HEK293 (cell line): ENCODE measurements at regions not wholly inside any gene's neighbourhood (a gene's known extent, or its start where the extent isn't known, plus 50 kb on each side); places are given as distances from the start of the nearest gene placed in this dataset.

Experiments used
- CTCF ChIA-PET: fragments of 350-600 bp; formaldehyde crosslinking; extraction: SDS; loops from one replicate; lab custom pipeline; 2021; ENCODE audit warnings: antibody characterized with exemption; lab: Yijun Ruan, JAX
- POLR2A ChIA-PET: fragments of 300-600 bp; formaldehyde crosslinking; extraction: SDS; loops from one replicate; lab custom pipeline; 2020; ENCODE audit warnings: antibody characterized with exemption, inconsistent platforms; lab: Yijun Ruan, JAX
- H3K27ac ChIP-seq: fragments of 200-500 bp; sonication (Bioruptor generic); 2 replicates; pipeline ENCODE4 v1.5.1; 2014; ENCODE audit warnings: low read depth, low read length, control low read depth, inconsistent platforms; ENCODE audit errors: extremely low read depth
- H3K36me3 ChIP-seq, 2 experiments: fragments of 200-500 bp in 1 of 2; sonication (Bioruptor generic) in 1 of 2; 1 replicate in 1 of 2; 2 replicates in 1 of 2; pipeline ENCODE4 v1.5.1; 2014 to 2017; ENCODE audit warnings: inconsistent platforms in 2 of 2, low read length in 2 of 2; ENCODE audit not compliant: control insufficient read depth in 2 of 2, insufficient read depth in 1 of 2
- H3K4me1 ChIP-seq: fragments of 200-500 bp; sonication (Bioruptor generic); 2 replicates; pipeline ENCODE4 v1.5.1; 2014; ENCODE audit warnings: mild to moderate bottlenecking, low read length, inconsistent platforms; ENCODE audit not compliant: control insufficient read depth, insufficient read depth
- H3K4me3 ChIP-seq: 2 replicates; pipeline ENCODE4 v1.5.1; 2011; ENCODE audit warnings: low read depth, mild to moderate bottlenecking, control low read depth, low read length, moderate library complexity
- H3K9me3 ChIP-seq: fragments of 200-500 bp; sonication (Bioruptor generic); 2 replicates; pipeline ENCODE4 v1.5.1; 2014; ENCODE audit warnings: low read depth, low read length, inconsistent platforms; ENCODE audit not compliant: control insufficient read depth, insufficient read depth
- GLI4 ChIP-seq: fragments of 450-650 bp; formaldehyde crosslinking; IDR thresholded peaks from 2 replicates; pipeline ENCODE4 v1.5.1; 2016; ENCODE audit warnings: missing biosample characterization, missing genetic modification characterization
- SCRT1 ChIP-seq: fragments of 450-650 bp; formaldehyde crosslinking; IDR thresholded peaks from 2 replicates; pipeline ENCODE4 v1.5.1; 2016; ENCODE audit warnings: missing biosample characterization, missing genetic modification characterization, borderline replicate concordance
- SETDB1 ChIP-seq: IDR thresholded peaks from one replicate; pipeline ENCODE4 v1.6.1; 2017; ENCODE audit warnings: mild to moderate bottlenecking, low read length, moderate library complexity, mixed read lengths; ENCODE audit not compliant: insufficient read length
- WT1 ChIP-seq: fragments of 450-650 bp; formaldehyde crosslinking; IDR thresholded peaks from 2 replicates; pipeline ENCODE4 v1.5.1; 2016; ENCODE audit warnings: missing biosample characterization, missing genetic modification characterization
- YY2 ChIP-seq: fragments of 450-650 bp; formaldehyde crosslinking; IDR thresholded peaks from 2 replicates; pipeline ENCODE4 v1.5.1; 2016; ENCODE audit warnings: missing biosample characterization, missing genetic modification characterization
- ZBTB17 ChIP-seq: fragments of 450-650 bp; formaldehyde crosslinking; IDR thresholded peaks from 2 replicates; pipeline ENCODE4 v1.5.1; 2016; ENCODE audit warnings: missing biosample characterization, missing genetic modification characterization
- ZBTB7A ChIP-seq: fragments of 450-650 bp; formaldehyde crosslinking; IDR thresholded peaks from 2 replicates; pipeline ENCODE4 v1.5.1; 2016; ENCODE audit warnings: low read depth, missing biosample characterization, missing genetic modification characterization
- ZNF157 ChIP-seq: fragments of 450-650 bp; formaldehyde crosslinking; IDR thresholded peaks from 2 replicates; pipeline ENCODE4 v1.5.1; 2016; ENCODE audit warnings: missing biosample characterization, missing genetic modification characterization
- ZNF221 ChIP-seq: fragments of 450-650 bp; formaldehyde crosslinking; IDR thresholded peaks from 2 replicates; pipeline ENCODE4 v1.5.1; 2017; ENCODE audit warnings: missing biosample characterization, missing genetic modification characterization, borderline replicate concordance
- ZNF23 ChIP-seq: fragments of 450-650 bp; formaldehyde crosslinking; IDR thresholded peaks from 2 replicates; pipeline ENCODE4 v1.5.1; 2016; ENCODE audit warnings: missing biosample characterization, missing genetic modification characterization, borderline replicate concordance
- ZNF623 ChIP-seq: fragments of 450-650 bp; formaldehyde crosslinking; IDR thresholded peaks from 2 replicates; pipeline ENCODE4 v1.5.1; 2016; ENCODE audit warnings: missing biosample characterization, missing genetic modification characterization
- ZNF777 ChIP-seq: fragments of 450-650 bp; formaldehyde crosslinking; IDR thresholded peaks from 2 replicates; pipeline ENCODE4 v1.5.1; 2017; ENCODE audit warnings: missing biosample characterization, missing genetic modification characterization, borderline replicate concordance
- ZSCAN23 ChIP-seq: fragments of 450-650 bp; formaldehyde crosslinking; IDR thresholded peaks from 2 replicates; pipeline ENCODE4 v1.5.1; 2016; ENCODE audit warnings: missing biosample characterization, missing genetic modification characterization
- TF ChIP-seq, protein P1 (sequence below): fragments of 450-650 bp; formaldehyde crosslinking; IDR thresholded peaks from 2 replicates; pipeline ENCODE4 v1.5.1; 2016; ENCODE audit warnings: missing biosample characterization, missing genetic modification characterization, borderline replicate concordance
- TF ChIP-seq, protein P2 (sequence below): fragments of 450-650 bp; formaldehyde crosslinking; IDR thresholded peaks from 2 replicates; pipeline ENCODE4 v1.5.1; 2016; ENCODE audit warnings: missing biosample characterization, missing genetic modification characterization, low read depth
- TF ChIP-seq, protein P3 (sequence below): fragments of 450-650 bp; formaldehyde crosslinking; IDR thresholded peaks from 2 replicates; pipeline ENCODE4 v1.5.1; 2016; ENCODE audit warnings: missing biosample characterization, missing genetic modification characterization
- TF ChIP-seq, protein P4 (sequence below): fragments of 450-650 bp; formaldehyde crosslinking; IDR thresholded peaks from 2 replicates; pipeline ENCODE4 v1.5.1; 2016; ENCODE audit warnings: missing biosample characterization, missing genetic modification characterization
- TF ChIP-seq, protein P5 (sequence below): IDR thresholded peaks from 2 replicates; pipeline ENCODE4 v1.6.1; 2011; ENCODE audit warnings: mild to moderate bottlenecking, low read depth, low read length, borderline replicate concordance

DNA sequence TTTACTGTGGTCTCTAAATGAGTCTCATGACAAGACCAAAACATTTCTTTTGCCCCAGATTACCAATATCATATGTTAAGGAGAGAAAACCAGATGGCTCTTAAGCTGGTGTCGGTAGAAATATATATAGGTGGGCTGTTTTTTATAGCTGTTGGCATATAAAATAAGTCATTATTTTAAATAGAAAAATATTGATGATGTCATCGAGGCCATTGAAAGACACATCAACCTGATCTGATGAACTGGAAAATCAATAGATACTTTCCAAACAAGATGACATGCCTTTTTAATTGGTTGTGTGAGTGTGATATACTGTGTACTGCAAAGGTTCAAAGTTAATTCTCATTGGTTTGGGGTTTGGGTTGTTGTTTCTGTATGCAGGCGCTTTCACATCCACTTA lies 617.3 kb downstream of the CCDC171 start:
- TF ChIP-seq, protein P1, sequence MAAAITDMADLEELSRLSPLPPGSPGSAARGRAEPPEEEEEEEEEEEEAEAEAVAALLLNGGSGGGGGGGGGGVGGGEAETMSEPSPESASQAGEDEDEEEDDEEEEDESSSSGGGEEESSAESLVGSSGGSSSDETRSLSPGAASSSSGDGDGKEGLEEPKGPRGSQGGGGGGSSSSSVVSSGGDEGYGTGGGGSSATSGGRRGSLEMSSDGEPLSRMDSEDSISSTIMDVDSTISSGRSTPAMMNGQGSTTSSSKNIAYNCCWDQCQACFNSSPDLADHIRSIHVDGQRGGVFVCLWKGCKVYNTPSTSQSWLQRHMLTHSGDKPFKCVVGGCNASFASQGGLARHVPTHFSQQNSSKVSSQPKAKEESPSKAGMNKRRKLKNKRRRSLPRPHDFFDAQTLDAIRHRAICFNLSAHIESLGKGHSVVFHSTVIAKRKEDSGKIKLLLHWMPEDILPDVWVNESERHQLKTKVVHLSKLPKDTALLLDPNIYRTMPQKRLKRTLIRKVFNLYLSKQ (tag by site-specific recombination) = no peak
- TF ChIP-seq, protein P2, sequence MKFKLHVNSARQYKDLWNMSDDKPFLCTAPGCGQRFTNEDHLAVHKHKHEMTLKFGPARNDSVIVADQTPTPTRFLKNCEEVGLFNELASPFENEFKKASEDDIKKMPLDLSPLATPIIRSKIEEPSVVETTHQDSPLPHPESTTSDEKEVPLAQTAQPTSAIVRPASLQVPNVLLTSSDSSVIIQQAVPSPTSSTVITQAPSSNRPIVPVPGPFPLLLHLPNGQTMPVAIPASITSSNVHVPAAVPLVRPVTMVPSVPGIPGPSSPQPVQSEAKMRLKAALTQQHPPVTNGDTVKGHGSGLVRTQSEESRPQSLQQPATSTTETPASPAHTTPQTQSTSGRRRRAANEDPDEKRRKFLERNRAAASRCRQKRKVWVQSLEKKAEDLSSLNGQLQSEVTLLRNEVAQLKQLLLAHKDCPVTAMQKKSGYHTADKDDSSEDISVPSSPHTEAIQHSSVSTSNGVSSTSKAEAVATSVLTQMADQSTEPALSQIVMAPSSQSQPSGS (tag by site-specific recombination) = peak; percentile 41; the same call in 1 of the 2 replicates
- TF ChIP-seq, all 188 proteins: peak for 1
- no peaks in the 10 kb centered on the region for H3K4me1 ChIP-seq
- CTCF ChIA-PET = no interaction called here
- H3K4me3 ChIP-seq = no peak overlapping the region
- POLR2A ChIA-PET = no interaction called here
- no peaks in the 10 kb centered on the region for H3K9me3 ChIP-seq
- no peaks in the 10 kb centered on the region for H3K36me3 ChIP-seq
- no peak overlapping the region for H3K27ac ChIP-seq

DNA sequence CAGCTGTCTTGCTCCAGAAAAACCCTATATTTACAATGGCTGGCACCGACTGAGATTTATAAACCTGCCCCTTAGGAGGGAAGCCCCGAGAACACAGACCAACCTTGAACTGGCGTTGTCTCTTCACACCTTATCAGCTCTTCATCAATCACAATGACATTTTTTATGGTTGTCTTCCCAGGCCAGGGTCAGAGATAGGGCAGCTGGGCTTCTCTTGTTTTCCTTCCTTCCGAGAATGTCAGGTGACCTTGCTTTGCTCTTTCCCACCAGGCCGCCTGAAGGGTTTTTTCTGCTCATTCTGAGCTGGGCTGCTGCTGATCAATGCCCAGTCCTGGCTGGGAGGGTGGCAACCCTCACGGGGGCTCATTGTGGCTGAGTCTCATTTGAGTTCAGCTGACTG lies 619.1 kb downstream of the CCDC171 start:
- Histone ChIP-seq H3K27ac (no peak overlapping the region), H3K4me1 (no peaks in the 10 kb centered on the region), H3K9me3 (no peaks in the 10 kb centered on the region), H3K36me3 (no peaks in the 10 kb centered on the region), H3K4me3 (no peak overlapping the region)
- ChIA-PET POLR2A (no interaction called here), CTCF (interaction anchor here (0.6 to 0.9 kb wide), 2 partner anchors 18 to 1277 kb away, joined by 3 to 4 read pairs; no protein-coding TSS in a partner anchor)
- TF ChIP-seq WT1 (no peak), SCRT1 (tag by site-specific recombination) (no peak), YY2 (tag by site-specific recombination) (no peak), ZNF221 (tag by site-specific recombination) (no peak)
- TF ChIP-seq, protein P3, sequence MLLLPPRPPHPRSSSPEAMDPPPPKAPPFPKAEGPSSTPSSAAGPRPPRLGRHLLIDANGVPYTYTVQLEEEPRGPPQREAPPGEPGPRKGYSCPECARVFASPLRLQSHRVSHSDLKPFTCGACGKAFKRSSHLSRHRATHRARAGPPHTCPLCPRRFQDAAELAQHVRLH (tag by site-specific recombination) = no peak

DNA sequence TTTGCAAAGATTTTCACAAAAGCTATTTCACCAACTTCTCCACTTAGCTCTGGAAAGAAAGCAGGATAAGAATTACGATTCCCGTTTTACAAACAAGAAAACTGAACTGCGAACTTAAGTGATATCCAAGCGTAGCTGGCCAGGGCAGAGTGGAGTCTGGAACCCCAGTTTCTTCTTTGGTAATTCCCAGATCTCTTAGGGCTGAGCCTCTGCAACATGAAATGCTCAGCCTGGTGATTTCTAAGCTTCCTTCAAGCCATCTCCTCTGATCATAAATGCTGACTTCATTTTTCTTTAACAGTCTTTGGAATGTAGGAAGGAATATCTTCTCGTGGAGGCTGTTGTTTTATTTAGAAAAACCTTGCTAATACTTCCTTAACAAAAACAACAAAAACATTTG lies 620.0 kb downstream of the CCDC171 start:
- Histone ChIP-seq H3K36me3 (no peaks in the 10 kb centered on the region), H3K9me3 (no peaks in the 10 kb centered on the region), H3K27ac (no peak overlapping the region), H3K4me3 (no peak overlapping the region), H3K4me1 (no peaks in the 10 kb centered on the region)
- TF ChIP-seq, protein P2 (tag by site-specific recombination) = no peak
- TF ChIP-seq GLI4 (tag by site-specific recombination) = no peak
- TF ChIP-seq ZNF23 (tag by site-specific recombination) = no peak
- POLR2A ChIA-PET = no interaction called here
- CTCF ChIA-PET = interaction anchor here (0.8 to 1.1 kb wide), 2 partner anchors 19 to 300 kb away, joined by 3 to 4 read pairs; no protein-coding TSS in a partner anchor

DNA sequence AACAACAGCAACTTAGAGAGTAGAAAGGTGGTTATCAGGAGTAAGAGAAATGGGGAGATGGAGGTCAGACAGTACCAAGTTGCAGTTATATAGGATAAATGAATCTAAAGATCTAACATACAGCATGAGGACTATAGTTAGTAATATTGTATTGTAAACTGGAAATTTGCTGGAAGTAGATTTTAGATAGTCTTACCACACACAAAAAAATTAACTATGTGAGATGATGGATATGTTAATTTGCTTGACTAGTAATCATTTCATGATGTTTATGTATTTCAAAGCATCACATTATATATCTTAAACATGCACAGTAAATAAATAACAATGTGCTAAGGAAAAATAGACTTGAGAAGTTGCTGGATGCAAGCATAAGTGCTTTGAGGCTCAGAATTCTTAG lies 622.1 kb downstream of the CCDC171 start:
- CTCF ChIA-PET = no interaction called here
- TF ChIP-seq, protein P4, sequence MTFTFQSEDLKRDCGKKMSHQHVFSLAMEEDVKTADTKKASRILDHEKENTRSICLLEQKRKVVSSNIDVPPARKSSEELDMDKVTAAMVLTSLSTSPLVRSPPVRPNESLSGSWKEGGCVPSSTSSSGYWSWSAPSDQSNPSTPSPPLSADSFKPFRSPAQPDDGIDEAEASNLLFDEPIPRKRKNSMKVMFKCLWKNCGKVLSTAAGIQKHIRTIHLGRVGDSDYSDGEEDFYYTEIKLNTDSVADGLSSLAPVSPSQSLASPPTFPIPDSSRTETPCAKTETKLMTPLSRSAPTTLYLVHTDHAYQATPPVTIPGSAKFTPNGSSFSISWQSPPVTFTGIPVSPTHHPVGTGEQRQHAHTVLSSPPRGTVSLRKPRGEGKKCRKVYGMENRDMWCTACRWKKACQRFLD (tag by site-specific recombination) = no peak
- TF ChIP-seq ZNF623 (tag by site-specific recombination) (no peak), ZBTB7A (tag by site-specific recombination) (no peak), ZBTB17 (no peak), ZNF777 (tag by site-specific recombination) (no peak), SETDB1 (no peak), ZNF157 (tag by site-specific recombination) (no peak), ZSCAN23 (no peak)
- TF ChIP-seq, protein P5, sequence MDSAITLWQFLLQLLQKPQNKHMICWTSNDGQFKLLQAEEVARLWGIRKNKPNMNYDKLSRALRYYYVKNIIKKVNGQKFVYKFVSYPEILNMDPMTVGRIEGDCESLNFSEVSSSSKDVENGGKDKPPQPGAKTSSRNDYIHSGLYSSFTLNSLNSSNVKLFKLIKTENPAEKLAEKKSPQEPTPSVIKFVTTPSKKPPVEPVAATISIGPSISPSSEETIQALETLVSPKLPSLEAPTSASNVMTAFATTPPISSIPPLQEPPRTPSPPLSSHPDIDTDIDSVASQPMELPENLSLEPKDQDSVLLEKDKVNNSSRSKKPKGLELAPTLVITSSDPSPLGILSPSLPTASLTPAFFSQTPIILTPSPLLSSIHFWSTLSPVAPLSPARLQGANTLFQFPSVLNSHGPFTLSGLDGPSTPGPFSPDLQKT = no peak

More for the DNA sequence above, 622.1 kb downstream of the CCDC171 start:
- Histone ChIP-seq H3K4me1 (no peaks in the 10 kb centered on the region), H3K36me3 (no peaks in the 10 kb centered on the region), H3K27ac (no peak overlapping the region), H3K9me3 (no peaks in the 10 kb centered on the region), H3K4me3 (no peak overlapping the region)
- POLR2A ChIA-PET = no interaction called here
